GM18502 (cell line): ENCODE measurements at regions not wholly inside any gene's neighbourhood (a gene's known extent, or its start where the extent isn't known, plus 50 kb on each side); places are given as distances from the start of the nearest gene placed in this dataset.

Source experiments
- ATAC-seq: cut with Tn5 transposase; IDR thresholded peaks from one replicate; pipeline ENCODE4 v1.9.1; 2021; ENCODE audit warnings: mild to moderate bottlenecking; ENCODE audit not compliant: unreplicated experiment, poor library complexity

GRCh38 chr12:58250077-58250476 lies 308.7 kb downstream of the ATP23 start:
- no peak for ATAC-seq

GRCh38 chr12:58252914-58253313 lies 311.5 kb downstream of the ATP23 start:
- no peak for ATAC-seq

DNA sequence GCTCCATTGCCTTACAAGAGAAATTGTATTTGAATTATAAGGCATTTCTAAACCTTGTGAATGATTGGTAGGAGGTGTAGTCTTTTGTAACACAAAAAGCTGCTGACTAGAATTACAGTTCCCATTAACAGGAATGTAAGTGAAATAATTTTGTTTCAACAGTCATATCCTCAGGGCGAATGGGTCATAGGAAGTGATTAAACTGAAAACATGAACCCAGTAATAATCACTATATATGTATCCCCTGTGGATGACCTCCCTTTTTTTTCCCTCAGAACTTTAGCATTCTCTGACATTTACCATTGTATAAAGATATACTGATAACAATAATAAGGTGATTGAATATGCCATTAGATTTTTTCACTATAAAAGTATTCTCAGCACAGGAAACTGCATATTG lies 312.3 kb downstream of the ATP23 start:
- ATAC-seq = no peak

GRCh38 chr12:58254463-58255100 lies 313.2 kb downstream of the ATP23 start:
- ATAC-seq = no peak

DNA sequence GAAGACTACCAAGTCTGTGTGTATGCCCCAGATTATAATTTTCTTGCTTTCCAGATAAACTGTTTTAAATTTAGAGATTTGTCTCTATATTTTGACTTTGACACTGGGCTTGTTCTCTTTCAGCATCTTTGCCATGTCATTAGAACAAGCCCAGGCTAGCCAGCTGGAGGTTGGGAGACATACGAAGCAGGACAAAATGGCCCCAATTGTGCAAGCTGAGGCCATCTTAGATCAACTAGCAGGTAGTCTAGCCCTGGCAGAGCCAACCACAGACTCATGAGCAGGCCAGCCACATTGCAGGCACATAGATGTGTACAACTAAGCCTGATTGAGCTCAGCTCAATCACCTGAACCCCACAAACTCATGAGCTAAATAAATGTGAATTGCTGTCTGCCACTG lies 321.4 kb downstream of the ATP23 start:
- no peak for ATAC-seq

- ATAC-seq = no peak
Measured at GRCh38 chr12:58263816-58264215, 322.4 kb downstream of the ATP23 start.

DNA sequence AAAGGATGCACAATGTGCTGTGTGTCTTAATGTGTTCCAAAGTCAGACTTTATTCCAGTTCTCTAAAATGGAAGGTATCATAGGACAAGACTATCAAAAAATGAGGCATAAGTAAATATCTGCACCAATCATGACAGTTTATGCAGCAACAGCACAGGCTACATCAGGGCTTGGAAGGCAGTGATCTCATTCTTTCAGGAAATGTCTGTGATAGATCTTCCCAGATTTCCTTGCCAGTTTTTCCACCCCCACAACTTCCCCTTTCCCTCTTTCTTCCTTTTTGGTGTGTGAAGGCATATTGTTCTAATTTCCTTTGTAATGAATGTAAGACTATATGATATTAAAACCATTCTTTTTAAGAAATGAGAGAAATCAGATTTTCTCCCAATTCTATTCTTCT lies 326.7 kb downstream of the ATP23 start:
- ATAC-seq = no peak

DNA sequence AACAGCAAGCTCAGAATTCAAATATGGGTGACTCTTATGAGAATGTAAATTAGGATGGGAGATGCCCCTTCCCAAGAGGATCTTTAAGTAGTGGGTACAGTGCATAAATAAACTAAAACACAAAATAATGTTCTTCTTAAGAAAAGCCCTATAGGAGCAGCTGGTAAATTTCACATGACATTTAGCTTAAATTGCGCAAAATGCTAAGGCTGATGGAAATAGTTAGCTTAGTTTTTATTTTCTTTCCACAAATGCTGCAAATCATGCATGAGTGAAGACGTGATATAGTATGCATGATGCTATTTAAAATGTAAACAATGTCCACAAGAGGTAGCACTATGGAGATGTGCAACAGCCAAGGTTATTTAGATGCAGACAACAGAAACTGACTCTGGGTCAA lies 328.1 kb downstream of the ATP23 start:
- ATAC-seq = no peak

GRCh38 chr12:58270966-58271705 lies 329.8 kb downstream of the ATP23 start:
- no peak for ATAC-seq

DNA sequence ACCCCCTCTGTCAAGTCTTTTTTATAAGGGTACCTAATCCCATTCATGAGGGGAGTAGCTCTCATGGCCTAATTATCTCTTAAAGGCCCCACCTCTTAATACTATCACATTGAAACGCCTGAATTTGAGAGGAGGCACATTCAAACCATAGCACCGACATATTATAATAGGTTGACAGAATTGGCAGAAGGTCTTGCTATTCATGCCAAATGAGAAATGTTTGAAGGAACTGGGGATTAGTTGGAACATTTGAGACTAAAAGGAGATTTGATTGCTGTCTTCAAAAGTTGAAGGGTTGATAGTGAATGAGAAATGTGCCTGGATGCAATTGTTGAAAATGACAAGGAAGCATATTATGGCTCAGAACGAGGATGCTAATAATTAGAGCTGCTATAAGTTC lies 331.1 kb downstream of the ATP23 start:
- ATAC-seq = no peak

GRCh38 chr12:58277231-58277630 lies 335.9 kb downstream of the ATP23 start:
- ATAC-seq = no peak

- ATAC-seq = no peak
Measured at GRCh38 chr12:58283553-58283952, 342.2 kb downstream of the ATP23 start.

GRCh38 chr12:58285551-58285950 lies 344.2 kb downstream of the ATP23 start:
- no peak for ATAC-seq

DNA sequence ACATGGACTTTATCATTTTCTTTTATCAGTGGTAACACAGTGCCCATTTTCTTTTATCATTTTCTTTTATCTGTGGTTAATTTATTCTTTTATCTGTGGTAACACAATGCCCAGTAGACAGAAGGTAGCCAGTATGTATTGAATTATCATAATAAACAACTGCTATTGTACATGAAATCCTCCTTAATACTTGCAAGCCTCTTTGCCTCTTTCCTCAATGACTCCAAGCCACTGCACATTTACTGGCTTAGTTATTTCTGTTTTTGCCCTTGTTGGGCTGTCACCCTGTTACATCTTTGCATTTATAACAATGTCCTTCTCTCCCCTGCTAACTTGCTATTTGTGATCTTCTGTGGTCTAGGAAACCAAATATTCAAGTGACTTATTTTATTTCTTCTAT lies 345.0 kb downstream of the ATP23 start:
- no peak for ATAC-seq

- ATAC-seq = no peak
Measured at GRCh38 chr12:58288190-58288589, 346.8 kb downstream of the ATP23 start.

GRCh38 chr12:58291106-58291505 lies 349.7 kb downstream of the ATP23 start:
- ATAC-seq = no peak

DNA sequence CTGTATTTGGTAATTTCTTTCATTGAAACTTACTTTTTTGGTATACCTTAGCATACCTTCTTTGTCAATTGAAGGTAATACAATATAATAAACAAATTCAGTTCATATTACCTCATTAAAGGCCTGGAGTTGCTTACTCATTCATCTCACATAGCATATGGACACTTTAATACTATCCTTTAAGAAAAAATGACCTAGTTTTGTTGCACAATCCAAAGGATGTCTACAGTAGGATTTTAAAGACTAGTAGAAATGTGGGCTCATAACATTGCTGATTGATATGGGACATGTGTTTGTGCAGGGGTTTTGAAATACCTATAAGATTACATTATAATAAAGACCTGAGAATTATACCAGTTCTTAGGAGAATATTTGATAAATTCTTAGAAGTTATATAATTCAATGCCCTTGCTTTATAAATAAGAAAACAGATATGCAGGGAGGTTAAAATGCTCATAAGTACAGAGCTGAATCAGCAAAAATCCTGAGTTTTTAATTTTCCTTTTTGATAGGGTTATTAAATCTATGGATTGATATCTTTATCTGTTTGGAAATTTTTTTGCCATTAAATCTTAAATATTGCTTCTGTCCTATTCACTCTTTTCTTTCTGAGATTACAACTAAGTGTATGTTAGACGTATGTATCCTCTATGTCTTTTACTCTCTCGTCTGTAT lies 352.1 kb downstream of the ATP23 start:
- no peak for ATAC-seq

GRCh38 chr12:58295268-58295667 lies 353.9 kb downstream of the ATP23 start:
- no peak for ATAC-seq

- no peak for ATAC-seq
Measured at GRCh38 chr12:58296863-58297262, 355.5 kb downstream of the ATP23 start.

DNA sequence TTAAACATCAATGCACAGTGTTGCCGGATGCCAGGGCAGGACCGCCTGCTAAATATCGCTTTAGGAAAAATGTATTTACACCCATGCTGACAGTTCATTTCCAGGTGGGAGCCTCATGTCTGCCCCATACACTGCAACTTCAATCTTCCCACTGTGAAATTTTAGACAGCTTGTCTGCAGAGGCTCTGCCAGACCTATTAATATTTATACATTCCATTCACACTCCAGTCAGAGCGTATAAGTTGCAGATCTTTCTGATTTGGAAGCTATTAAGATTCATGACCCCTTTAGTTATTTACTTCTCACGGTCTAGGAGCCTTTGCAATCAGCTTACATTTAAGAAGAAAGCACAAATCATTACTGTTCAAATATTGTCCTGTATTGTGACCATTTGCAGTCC lies 357.4 kb downstream of the ATP23 start:
- no peak for ATAC-seq

- no peak for ATAC-seq
Measured at GRCh38 chr12:58299371-58299770, 358.0 kb downstream of the ATP23 start.
